ENCODE measurements at regions not wholly inside any gene's neighbourhood (a gene's known extent, or its start where the extent isn't known, plus 50 kb on each side); places are given as distances from the start of the nearest gene placed in this dataset.

DNA sequence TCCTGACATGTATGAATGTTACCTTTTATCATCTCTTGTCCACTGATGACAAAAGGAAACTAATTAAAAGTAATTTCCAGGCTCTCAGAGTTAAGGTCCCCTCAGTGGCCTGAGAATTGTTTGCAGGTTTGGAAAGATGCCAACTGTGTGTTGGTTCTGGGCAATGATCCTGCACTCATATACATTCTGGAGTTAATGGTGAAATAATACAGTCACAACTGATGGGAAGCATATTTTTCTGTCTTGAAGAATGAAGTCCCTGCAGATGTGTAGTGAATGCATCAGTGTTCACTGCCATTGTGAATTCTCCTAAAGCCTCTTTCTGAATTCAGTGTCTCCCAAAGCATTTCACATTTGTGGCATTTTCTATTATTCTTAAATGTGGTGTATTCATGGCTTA, 238.1 kb upstream of the PPP1R2C start:
- no peak for DNase-seq (ENCODE audit: low read depth, low spot score)

DNA sequence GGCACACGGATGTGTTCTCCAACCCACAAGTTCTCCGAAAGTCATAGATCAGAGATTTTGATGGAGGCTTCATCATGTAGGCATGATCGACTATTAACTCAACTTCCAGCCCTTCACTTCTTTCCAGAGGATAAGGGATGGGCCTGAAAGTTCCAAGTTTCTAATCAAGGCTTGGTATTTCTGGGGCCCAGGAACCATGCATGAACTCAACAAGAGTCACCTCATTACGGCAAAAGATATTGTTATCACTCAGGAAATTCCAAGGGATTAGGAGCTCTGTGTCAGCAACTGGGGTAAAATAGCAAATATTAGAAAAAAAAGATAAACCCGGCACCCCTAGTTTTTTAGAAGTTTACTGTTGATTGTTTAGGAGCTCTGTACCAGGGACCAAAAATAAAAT, 240.1 kb upstream of the PPP1R2C start:
- no peak for DNase-seq (ENCODE audit: low read depth, low spot score)

- DNase-seq (ENCODE audit: low read depth, low spot score), result no peak
These were observed 241.1 kb upstream of the PPP1R2C start for GRCh38 chrX:43019021-43019420.

DNA sequence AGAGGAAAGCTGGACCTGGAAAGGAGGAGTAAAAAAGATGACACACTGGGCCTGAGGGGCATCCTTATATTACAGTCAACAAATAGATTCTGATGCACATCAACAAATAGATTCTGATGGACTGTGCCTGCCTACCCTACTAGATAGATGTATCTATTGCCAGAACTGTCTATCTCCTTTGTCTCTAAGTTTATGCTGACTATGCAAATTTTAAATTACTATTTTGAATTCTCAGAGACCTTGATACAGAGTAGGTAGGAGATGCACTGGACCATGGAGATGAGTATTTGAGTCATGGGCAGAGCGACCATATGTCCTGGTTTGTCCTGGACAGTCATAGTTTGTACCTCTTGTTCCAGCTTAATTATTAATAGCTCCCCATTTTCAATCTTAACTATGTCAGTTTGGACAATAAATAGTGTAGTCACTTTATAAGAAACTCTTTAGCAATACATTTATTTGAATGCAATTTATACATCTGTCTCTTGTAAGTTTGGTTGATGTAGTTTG, 247.9 kb upstream of the PPP1R2C start:
- DNase-seq (ENCODE audit: low read depth, low spot score), result no peak

GRCh38 chrX:43064096-43064495, 286.1 kb upstream of the PPP1R2C start:
- no peak for DNase-seq (ENCODE audit: low read depth, low spot score)

DNA sequence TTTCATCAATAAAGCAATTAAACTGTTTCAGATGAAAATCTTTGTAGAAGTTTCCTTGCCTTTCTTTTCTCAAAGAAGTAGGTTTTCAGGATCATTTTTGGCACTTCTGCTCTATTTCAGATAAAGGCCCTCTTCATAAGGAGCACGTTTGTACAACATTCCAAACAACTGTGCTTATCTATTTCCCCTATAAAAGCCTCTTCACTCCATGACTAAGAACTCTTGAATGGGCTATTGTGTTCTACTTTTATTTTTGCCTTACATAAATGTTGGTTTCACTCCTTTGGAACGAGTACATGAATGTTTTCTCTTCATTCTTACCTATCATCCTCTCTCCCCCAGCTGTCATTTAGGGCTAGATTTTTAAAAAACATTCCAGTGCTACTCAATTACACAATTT, 288.0 kb upstream of the PPP1R2C start:
- DNase-seq (ENCODE audit: low read depth, low spot score), result no peak

DNA sequence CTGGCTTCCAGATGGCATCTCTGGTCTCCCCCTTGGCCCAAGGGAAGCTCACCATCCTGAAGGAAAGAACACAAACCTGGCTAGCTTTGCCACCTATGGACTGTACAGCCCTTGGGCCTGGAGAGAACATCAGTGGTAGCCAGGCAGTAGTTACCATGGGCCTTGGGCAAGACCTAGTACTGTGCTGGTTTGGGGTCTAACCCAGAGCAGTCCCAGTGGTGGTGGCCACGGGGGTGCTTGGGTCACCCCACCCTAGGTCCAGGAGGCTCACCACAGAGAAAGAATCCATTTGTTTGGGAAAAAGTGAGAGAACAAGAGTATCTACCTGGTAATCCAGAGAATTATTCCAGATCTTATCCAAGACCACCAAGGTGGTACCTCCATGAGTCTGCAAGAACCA, 290.7 kb upstream of the PPP1R2C start:
- DNase-seq (ENCODE audit: low read depth, low spot score), result no peak

DNA sequence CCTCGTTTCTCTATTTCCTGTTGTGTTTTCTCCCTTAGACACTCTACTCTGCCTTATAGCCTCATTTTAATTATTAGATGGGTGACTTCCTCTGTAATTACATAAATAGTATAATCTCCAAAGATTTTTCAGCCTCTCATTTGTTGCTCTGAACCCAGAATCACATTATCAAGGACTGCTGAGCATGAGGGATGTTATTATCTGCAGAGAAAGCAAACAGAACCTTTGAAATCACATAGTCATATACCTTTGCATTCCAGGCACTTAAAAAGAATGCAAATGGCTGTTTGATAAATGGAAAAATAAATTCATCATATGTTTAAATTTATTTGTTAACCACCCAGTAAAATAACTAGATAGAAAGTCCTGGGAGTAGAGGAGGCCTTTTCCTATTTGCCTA, 305.1 kb upstream of the PPP1R2C start:
- DNase-seq (ENCODE audit: low read depth, low spot score), result no peak

- DNase-seq (ENCODE audit: low read depth, low spot score), result no peak
These were observed 309.9 kb upstream of the PPP1R2C start for GRCh38 chrX:43087830-43088229.

GRCh38 chrX:43096830-43097229, 318.9 kb upstream of the PPP1R2C start:
- DNase-seq (ENCODE audit: low read depth, low spot score), result no peak

GRCh38 chrX:43106009-43106408, 328.0 kb upstream of the PPP1R2C start:
- no peak for DNase-seq (ENCODE audit: low read depth, low spot score)

DNA sequence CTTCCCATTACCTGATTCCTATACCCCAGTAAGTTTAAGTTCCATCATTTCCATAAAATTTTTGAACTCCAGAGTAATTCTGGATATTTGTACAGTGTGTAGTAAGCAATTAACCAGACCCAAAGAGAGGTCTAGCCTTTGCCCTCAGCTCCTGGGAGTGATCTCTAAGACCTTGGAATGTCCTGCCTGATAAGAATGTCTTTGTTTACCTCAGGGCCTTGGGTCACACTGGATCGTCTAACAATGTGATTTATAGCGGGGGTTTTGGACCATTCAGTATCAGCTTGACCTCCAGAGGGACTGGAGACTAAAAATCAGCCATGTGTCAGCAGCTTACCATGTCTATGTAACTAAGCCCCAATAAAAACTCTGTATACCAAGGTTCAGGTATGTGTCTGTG, 330.9 kb upstream of the PPP1R2C start:
- DNase-seq (ENCODE audit: low read depth, low spot score), result no peak

- DNase-seq (ENCODE audit: low read depth, low spot score), result no peak
These were observed 343.7 kb upstream of the PPP1R2C start for GRCh38 chrX:43121637-43122036.

DNA sequence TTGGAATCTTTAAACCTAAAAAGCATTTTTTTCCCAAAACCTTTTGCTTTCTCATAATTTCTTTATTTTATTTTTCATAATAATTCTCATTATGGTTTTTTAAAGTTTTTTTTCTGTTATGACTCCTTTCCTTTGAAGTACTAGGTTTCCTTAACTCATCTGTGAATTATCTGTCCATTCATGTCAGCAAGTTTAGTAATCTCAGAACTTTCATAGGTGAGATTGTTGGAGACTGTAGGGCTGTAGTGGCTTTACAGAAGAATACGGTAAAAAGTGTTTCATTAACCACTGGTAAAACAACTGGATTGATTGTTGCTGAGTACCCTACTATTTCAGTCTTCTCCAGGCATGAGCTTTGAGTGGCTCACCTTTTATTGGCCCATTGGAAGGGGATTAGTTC, 361.7 kb upstream of the PPP1R2C start:
- no peak for DNase-seq (ENCODE audit: low read depth, low spot score)

- no peak for DNase-seq (ENCODE audit: low read depth, low spot score)
These were observed 362.6 kb upstream of the PPP1R2C start for GRCh38 chrX:43140582-43140981.

DNA sequence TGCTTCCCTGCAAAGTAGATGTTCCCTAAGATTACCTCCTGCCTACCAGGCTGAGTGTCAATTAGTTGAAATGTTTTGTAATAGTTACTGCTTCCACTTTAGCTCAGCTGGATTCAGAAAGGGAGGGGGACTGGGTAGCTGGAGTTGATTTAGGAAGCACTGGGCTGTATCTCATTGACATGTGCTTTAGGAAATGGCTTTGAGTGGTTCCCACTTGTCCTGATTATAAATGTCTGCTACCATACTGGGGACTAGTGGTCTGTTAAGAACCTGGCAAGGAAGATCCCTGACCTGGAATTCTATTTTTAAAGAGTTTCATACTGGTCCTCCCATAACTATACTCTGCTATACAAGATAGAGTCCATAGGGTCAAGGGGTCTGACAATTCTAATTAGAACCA, 363.9 kb upstream of the PPP1R2C start:
- DNase-seq (ENCODE audit: low read depth, low spot score), result no peak

- DNase-seq (ENCODE audit: low read depth, low spot score), result no peak
These were observed 370.3 kb upstream of the PPP1R2C start for GRCh38 chrX:43148305-43148704.

- no peak for DNase-seq (ENCODE audit: low read depth, low spot score)
These were observed 387.5 kb upstream of the PPP1R2C start for GRCh38 chrX:43165343-43165920.

DNA sequence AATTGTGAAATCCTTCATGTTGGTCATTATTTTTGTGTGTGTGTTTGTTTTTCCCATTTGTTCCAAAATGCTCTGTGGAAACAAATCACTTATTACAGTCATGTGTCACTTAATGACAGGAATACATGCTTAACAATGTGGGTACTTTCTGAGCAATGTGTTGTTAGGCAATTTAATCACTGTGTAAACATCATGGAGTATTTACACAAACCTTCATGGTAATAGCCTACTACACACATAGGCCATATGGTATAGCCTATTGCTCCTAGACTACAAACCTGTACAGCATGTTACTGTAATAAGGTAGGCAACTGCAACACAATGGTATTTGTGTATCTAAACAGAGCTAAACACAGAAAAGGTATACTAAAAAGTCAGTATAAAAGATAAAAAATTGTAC, 388.9 kb upstream of the PPP1R2C start:
- no peak for DNase-seq (ENCODE audit: low read depth, low spot score)

DNA sequence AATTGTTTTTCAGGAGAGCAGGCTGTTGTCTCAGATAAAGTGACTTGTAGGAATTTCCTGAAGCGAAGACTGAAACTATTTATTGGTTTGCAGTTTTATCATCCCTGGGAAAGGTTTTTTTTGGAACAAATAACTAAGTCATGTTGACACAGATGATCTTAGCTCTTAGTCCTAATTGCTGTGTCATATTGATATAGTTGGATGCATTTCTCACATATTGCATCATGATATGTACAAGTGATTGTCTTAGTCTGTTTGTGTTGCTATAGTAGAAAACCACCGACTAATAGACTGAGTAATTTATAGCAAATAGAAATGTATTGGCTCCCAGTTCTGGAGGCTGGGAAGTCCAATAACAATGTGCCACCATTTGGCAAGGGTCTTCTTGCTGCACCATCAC, 397.5 kb upstream of the PPP1R2C start:
- no peak for DNase-seq (ENCODE audit: low read depth, low spot score)

GRCh38 chrX:43176686-43177085, 398.7 kb upstream of the PPP1R2C start:
- DNase-seq (ENCODE audit: low read depth, low spot score), result no peak

DNA sequence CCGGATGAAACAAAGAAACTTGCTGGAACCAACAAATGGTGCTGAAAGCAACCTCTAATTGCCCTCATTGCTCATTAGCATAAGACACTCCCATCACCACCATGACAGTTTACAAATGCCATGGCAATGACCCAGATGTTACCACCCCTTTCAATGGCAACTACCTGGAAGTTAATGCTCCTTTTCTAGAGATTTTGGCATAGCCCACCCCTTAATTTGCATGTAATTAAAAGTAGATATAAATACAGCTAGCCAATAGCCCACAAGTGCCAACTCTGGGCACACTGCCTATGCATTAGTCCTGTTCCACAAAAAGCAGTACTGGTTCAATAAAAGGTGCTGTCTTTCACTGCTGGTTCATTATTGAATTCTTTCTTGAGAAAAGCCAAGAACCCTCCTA, 410.3 kb upstream of the PPP1R2C start:
- DNase-seq (ENCODE audit: low read depth, low spot score), result no peak

GRCh38 chrX:43211570-43211969, 433.6 kb upstream of the PPP1R2C start:
- DNase-seq (ENCODE audit: low read depth, low spot score), result no peak

GRCh38 chrX:43218198-43218597, 437.9 kb upstream of the MAOA start:
- DNase-seq (ENCODE audit: low read depth, low spot score), result no peak

Data from smooth muscle cell of the brain vasculature (primary cell).